Kidney capillary endothelial cell (primary cell): ENCODE measurements at regions not wholly inside any gene's neighbourhood (a gene's known extent, or its start where the extent isn't known, plus 50 kb on each side); places are given as distances from the start of the nearest gene placed in this dataset.
"Not testable (repeated sequence)": the region's sequence is repeated elsewhere in the genome, so short reads cannot be mapped to it uniquely, and the experiment has no call there.

ENCODE experiments used
- DNase-seq: peaks from one replicate; pipeline ENCODE4 v3.0.0-alpha.2; 2018; ENCODE audit warnings: low spot score

DNA sequence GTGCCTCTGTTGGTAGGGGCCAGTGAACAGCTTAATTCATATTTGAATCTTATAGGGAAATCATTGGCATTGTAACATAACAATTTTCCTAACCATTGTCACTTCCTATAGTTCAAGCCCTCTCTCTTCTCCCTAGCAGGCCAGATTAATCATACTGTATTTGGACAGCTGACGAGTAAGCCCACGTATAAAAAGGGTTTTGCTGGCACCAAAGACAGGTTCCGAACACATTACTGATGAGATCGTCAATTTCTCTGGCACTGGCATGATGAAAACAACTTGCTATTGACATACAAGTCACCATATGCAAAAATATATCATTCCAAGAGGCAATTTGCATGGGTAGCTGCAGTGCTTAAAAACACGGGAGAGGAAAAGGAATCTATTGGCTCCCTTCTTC lies 891.1 kb upstream of the AUTS2 start:
- DNase-seq = no peak

GRCh38 chr7:68707958-68708357 lies 890.3 kb upstream of the AUTS2 start:
- DNase-seq = no peak

DNA sequence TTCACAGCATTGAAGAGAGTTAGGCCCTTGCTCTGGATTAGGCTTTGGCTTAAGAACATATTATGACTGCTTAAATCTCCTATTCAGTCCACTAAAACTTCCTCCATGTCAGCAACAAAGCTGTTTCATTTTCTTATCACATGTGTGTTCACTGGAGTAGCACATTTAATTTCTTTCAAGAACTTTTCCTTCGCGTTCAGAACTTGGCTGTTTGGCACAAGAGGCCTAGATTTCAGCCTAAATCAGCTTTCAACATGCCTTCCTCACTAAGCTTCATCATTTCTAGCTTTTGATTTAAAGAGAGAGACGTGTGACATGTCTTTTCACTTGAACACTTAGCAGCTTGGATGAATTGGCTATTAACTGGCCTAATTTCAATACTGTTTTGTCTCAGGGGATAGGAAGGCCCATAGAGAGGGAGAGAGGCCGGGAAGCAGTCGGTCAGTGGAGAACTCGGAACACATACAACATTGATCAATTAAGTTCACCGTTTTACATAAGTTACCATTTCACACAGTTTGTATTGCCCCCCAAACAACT lies 885.2 kb upstream of the AUTS2 start:
- DNase-seq = no peak

- DNase-seq = not testable (repeated sequence)
Measured at GRCh38 chr7:68714135-68714534, 884.1 kb upstream of the AUTS2 start.

- DNase-seq = no peak
Measured at GRCh38 chr7:68715907-68716306, 882.4 kb upstream of the AUTS2 start.

- no peak for DNase-seq
Measured at GRCh38 chr7:68717176-68717575, 881.1 kb upstream of the AUTS2 start.

GRCh38 chr7:68718097-68718551 lies 880.2 kb upstream of the AUTS2 start:
- no peak for DNase-seq

GRCh38 chr7:68720697-68721096 lies 877.6 kb upstream of the AUTS2 start:
- no peak for DNase-seq

GRCh38 chr7:68722044-68722443 lies 876.2 kb upstream of the AUTS2 start:
- DNase-seq = no peak

DNA sequence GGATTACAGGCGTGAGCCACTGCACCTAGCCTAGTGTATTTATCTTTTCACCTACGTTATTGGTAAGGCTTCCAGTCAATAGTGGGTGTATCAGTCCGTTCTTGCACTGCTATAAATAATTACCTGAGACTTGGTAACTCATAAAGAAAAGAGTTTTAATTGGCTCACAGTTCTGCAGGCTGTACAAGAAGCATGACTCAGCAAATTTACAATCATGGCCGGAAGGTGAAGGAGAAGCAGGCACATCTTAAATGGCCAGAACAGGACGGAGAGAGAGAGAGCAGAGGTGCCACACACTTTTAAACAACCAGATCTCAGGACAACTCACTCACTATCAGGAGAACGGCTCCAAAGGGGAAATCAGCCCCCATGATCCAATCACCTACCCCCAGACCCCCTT lies 873.3 kb upstream of the AUTS2 start:
- no peak for DNase-seq

- no peak for DNase-seq
Measured at GRCh38 chr7:68725843-68726785, 872.2 kb upstream of the AUTS2 start.

GRCh38 chr7:68728720-68729119 lies 869.6 kb upstream of the AUTS2 start:
- not testable (repeated sequence) for DNase-seq

- no peak for DNase-seq
Measured at GRCh38 chr7:68729371-68729770, 868.9 kb upstream of the AUTS2 start.

DNA sequence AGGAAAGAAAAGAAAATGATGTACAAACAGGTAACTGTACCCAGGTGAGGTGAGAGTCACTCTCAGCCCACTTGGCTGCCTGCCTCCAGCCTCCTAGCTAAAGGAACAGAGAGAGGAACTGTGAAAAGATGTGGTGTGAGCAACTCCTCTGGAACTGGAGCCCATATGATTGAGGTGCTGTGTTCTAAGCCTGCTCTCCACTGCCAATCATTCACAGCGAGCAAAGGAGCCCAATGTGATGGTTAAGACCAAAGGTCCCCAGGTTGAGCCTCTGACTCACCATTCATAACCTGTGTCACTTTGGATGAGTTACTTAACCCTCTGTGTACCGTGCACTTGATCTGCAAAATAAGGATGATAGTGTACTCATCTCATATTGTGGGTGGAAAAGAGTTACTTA lies 868.1 kb upstream of the AUTS2 start:
- DNase-seq = no peak

DNA sequence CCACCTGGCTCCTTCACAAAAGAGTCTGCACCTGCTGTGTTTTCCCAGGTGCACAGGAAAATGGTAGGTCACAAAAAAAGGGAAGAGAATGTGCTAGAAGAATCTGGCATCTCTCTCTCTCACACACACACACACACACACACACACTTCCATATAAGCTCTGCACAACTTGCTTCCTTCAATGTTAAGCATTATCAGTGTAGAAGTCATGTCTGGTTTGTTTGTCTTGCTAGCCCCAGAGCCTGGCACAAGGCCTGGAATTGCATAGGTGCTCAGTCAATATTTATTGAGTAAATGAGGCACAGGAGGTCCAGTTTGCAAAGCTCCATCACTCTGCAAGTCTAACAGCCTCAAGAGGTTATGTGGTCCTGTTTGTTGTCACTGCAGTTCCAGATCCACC lies 867.3 kb upstream of the AUTS2 start:
- no peak for DNase-seq

DNA sequence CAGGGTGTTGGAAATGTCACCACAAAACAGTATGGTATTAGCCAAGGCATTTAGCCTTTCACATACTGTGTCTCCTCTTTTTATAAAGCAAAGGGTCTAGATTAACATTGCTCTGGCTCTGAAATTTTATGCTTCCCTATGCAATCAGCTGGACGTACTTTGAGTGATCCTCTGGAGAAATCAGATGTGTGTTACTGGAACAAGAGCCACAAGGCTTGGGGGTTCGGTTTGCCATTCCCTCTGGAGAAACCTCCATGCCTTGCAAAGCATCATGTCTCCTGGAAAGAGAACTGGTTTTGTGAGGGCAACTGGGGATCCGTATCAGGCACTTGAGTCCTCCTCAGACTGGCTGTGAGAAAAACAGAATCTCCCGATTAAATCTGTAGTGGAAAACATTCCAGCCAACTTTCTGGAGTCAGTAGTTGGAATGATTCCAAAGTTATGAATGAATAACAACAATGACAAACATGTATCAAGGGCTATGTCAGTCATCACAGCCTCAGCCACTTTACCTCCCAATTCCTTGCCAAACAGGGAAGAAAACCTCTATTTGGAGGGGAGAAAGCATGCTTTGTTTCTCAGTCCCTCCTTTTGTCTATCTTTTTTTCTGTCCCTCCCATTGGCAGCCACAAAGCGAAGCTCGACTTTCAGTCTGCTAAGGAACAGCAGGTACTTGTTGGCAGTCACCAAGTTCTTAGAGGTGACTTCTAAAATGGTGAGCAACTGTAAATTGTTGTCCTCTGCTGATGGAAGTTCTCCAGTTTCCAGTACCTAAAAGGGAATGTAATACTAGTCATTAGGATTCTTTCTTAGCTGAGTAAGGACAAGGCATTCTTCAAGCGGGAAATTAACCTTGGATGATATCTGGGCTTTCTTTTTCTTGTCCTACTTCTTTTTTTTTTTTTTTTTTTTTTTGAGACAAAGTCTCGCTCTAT lies 864.8 kb upstream of the AUTS2 start:
- DNase-seq = no peak

DNA sequence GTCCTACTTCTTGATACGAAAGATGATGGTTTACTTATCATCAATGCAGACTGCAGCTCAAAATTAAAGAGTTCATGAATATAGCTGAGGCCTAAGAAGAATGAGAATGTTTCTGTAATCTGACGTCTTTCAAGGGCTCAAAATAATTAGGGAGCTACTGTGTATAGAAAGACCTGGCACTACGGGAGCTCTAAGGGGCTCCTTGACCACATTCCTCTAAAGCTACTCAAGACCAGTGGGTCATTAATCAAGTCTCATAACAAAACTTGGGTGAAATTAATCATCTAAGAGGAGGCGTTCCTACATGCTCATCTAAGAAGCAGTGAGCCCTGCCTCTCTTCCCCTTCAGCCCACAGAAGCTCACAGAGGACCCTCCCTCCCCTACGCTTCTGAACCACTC lies 863.8 kb upstream of the AUTS2 start:
- no peak for DNase-seq

DNA sequence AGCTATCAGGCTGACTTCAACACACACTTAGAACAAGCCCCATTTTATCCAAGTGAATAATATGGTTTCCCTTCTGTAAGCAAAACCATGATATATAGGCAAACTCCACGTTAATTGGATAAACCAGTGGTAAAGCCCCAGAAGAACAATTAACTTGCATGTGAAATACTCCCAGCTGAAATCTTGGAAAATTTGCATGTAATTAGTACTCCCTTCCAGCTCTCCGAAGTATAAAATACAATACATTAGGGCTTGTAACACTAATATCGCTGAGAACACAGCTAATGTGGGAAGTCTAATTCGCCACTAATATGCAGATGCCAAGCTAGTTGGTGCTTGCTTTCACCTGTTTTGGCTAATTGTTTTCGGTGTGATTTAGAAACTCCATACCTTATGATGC lies 859.0 kb upstream of the AUTS2 start:
- DNase-seq = no peak

- DNase-seq = no peak
Measured at GRCh38 chr7:68744036-68744435, 854.2 kb upstream of the AUTS2 start.

- DNase-seq = no peak
Measured at GRCh38 chr7:68748934-68749900, 849.1 kb upstream of the AUTS2 start.

DNA sequence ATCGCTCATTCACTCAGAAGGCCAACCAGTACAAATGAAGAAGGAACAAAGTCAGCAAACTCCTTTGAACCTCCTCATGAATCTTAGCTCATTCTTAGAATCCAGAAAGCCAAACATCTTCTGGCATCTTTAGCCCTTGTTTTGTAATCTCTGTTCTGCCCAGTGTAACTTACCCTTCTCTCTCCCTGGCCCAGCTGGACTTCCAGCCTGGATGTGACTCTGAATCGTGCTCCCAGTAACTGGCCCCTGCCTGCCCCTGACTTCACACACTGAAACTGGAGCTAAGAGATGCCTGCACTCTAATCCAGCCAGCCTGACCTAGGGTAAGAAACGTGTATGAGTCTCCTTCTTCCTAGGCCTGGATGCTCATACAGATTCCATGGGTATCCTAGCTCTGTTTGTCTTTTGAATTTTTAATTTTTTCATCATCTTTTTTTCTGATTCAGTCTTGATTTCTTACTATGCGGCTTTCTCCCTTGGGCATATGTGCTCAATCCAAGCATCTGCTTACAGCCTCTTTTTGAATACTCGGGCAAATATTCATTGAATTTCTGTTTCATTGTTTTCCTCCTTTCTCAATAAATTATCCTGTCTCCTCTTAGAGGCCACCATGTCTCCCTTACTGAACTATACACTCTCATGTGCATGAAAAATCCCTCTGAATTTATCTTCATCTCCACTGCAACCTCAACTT lies 845.6 kb upstream of the AUTS2 start:
- no peak for DNase-seq
